ENCODE measurements at regions not wholly inside any gene's neighbourhood (a gene's known extent, or its start where the extent isn't known, plus 50 kb on each side); places are given as distances from the start of the nearest gene placed in this dataset.
A peak's percentile ranks its signal among the peaks of the same experiment; 100 is the strongest.

- no peak overlapping the region for H3K4me3 ChIP-seq (ENCODE audit: low read depth, low read length)
- DNase-seq (ENCODE audit: low read depth, low spot score) = no peak
- in situ Hi-C loops (cut with HindIII; ENCODE audit: low sequenced_read_pairs) = no loop called here
- no peak for TF ChIP-seq CTCF (IDR thresholded peaks at IDR 0.05; ENCODE audit: low read depth, low read length)
Measured at GRCh38 chr3:177609613-177610012, 412.3 kb upstream of the TBL1XR1 start.

GRCh38 chr3:177610262-177610661 is 413.0 kb upstream of the TBL1XR1 start:
- no peak for TF ChIP-seq CTCF (IDR thresholded peaks at IDR 0.05; ENCODE audit: low read depth, low read length)
- in situ Hi-C loops (cut with HindIII; ENCODE audit: low sequenced_read_pairs) = no loop called here
- H3K4me3 ChIP-seq (ENCODE audit: low read depth, low read length) = no peak overlapping the region
- no peak for DNase-seq (ENCODE audit: low read depth, low spot score)

GRCh38 chr3:177610686-177611633 is 413.7 kb upstream of the TBL1XR1 start:
- peak; percentile 51 for DNase-seq (ENCODE audit: low read depth, low spot score)
- in situ Hi-C loops (cut with HindIII; ENCODE audit: low sequenced_read_pairs) = no loop called here
- TF ChIP-seq CTCF (IDR thresholded peaks at IDR 0.05; ENCODE audit: low read depth, low read length) = no peak
- H3K4me3 ChIP-seq (ENCODE audit: low read depth, low read length) = no peak overlapping the region

GRCh38 chr3:177611752-177612334 is 414.6 kb upstream of the TBL1XR1 start:
- in situ Hi-C loops (cut with HindIII; ENCODE audit: low sequenced_read_pairs) = no loop called here
- H3K4me3 ChIP-seq (ENCODE audit: low read depth, low read length) = no peak overlapping the region
- no peak for DNase-seq (ENCODE audit: low read depth, low spot score)
- no peak for TF ChIP-seq CTCF (IDR thresholded peaks at IDR 0.05; ENCODE audit: low read depth, low read length)

GRCh38 chr3:177613901-177614300 is 416.6 kb upstream of the TBL1XR1 start:
- no peak for DNase-seq (ENCODE audit: low read depth, low spot score)
- in situ Hi-C loops (cut with HindIII; ENCODE audit: low sequenced_read_pairs) = no loop called here
- no peak for TF ChIP-seq CTCF (IDR thresholded peaks at IDR 0.05; ENCODE audit: low read depth, low read length)
- H3K4me3 ChIP-seq (ENCODE audit: low read depth, low read length) = no peak overlapping the region

GRCh38 chr3:177615015-177615414 is 417.7 kb upstream of the TBL1XR1 start:
- in situ Hi-C loops (cut with HindIII; ENCODE audit: low sequenced_read_pairs) = no loop called here
- no peak for TF ChIP-seq CTCF (IDR thresholded peaks at IDR 0.05; ENCODE audit: low read depth, low read length)
- no peak overlapping the region for H3K4me3 ChIP-seq (ENCODE audit: low read depth, low read length)
- DNase-seq (ENCODE audit: low read depth, low spot score) = peak; percentile 99

Data from astrocyte of the spinal cord (primary cell).